ENCODE measurements at regions not wholly inside any gene's neighbourhood (a gene's known extent, or its start where the extent isn't known, plus 50 kb on each side); places are given as distances from the start of the nearest gene placed in this dataset.

- FAIRE-seq (no peak), DNase-seq (ENCODE audit: low read depth) (no peak)
- H3K36me3 ChIP-seq (ENCODE audit: control insufficient read depth, insufficient read depth, low read length), result no peaks in the 10 kb centered on the region
- H3K4me3 ChIP-seq (ENCODE audit: low read depth, low read length), result no peak overlapping the region
- H3K27me3 ChIP-seq (ENCODE audit: control insufficient read depth, insufficient read depth, low read length), result no peaks in the 10 kb centered on the region
- no peak for TF ChIP-seq CTCF (IDR thresholded peaks at IDR 0.05; ENCODE audit: insufficient read depth, low read length, severe bottlenecking)
Observed at GRCh38 chr14:85444635-85445034, 85.3 kb upstream of the FLRT2 start.

- Histone ChIP-seq H3K36me3 (ENCODE audit: control insufficient read depth, insufficient read depth, low read length) (no peaks in the 10 kb centered on the region), H3K4me3 (ENCODE audit: low read depth, low read length) (no peak overlapping the region), H3K27me3 (ENCODE audit: control insufficient read depth, insufficient read depth, low read length) (no peaks in the 10 kb centered on the region)
- TF ChIP-seq CTCF (IDR thresholded peaks at IDR 0.05; ENCODE audit: insufficient read depth, low read length, severe bottlenecking), result no peak
- FAIRE-seq (no peak), DNase-seq (ENCODE audit: low read depth) (no peak)
Observed at GRCh38 chr14:85445151-85445795, 84.7 kb upstream of the FLRT2 start.

GRCh38 chr14:85447883-85448282 lies 82.1 kb upstream of the FLRT2 start:
- H3K27me3 ChIP-seq (ENCODE audit: control insufficient read depth, insufficient read depth, low read length), result no peaks in the 10 kb centered on the region
- FAIRE-seq (no peak), DNase-seq (ENCODE audit: low read depth) (no peak)
- H3K36me3 ChIP-seq (ENCODE audit: control insufficient read depth, insufficient read depth, low read length), result no peaks in the 10 kb centered on the region
- no peak for TF ChIP-seq CTCF (IDR thresholded peaks at IDR 0.05; ENCODE audit: insufficient read depth, low read length, severe bottlenecking)
- H3K4me3 ChIP-seq (ENCODE audit: low read depth, low read length), result no peak overlapping the region

GRCh38 chr14:85451421-85451820 lies 78.5 kb upstream of the FLRT2 start:
- DNase-seq (ENCODE audit: low read depth) (no peak), FAIRE-seq (no peak)
- no peaks in the 10 kb centered on the region for H3K27me3 ChIP-seq (ENCODE audit: control insufficient read depth, insufficient read depth, low read length)
- H3K4me3 ChIP-seq (ENCODE audit: low read depth, low read length), result no peak overlapping the region
- TF ChIP-seq CTCF (IDR thresholded peaks at IDR 0.05; ENCODE audit: insufficient read depth, low read length, severe bottlenecking), result no peak
- H3K36me3 ChIP-seq (ENCODE audit: control insufficient read depth, insufficient read depth, low read length), result no peaks in the 10 kb centered on the region

GRCh38 chr14:85453401-85454225 lies 76.3 kb upstream of the FLRT2 start:
- Histone ChIP-seq H3K27me3 (ENCODE audit: control insufficient read depth, insufficient read depth, low read length) (no peaks in the 10 kb centered on the region), H3K4me3 (ENCODE audit: low read depth, low read length) (no peak overlapping the region), H3K36me3 (ENCODE audit: control insufficient read depth, insufficient read depth, low read length) (no peaks in the 10 kb centered on the region)
- TF ChIP-seq CTCF (IDR thresholded peaks at IDR 0.05; ENCODE audit: insufficient read depth, low read length, severe bottlenecking), result no peak
- peak; percentile 22 for DNase-seq (ENCODE audit: low read depth)
- FAIRE-seq, result no peak
